IMR-90 (cell line): ENCODE measurements at regions not wholly inside any gene's neighbourhood (a gene's known extent, or its start where the extent isn't known, plus 50 kb on each side); places are given as distances from the start of the nearest gene placed in this dataset.

Experiments
- ATAC-seq: fragments of 200-7000 bp; cut with Tn5 transposase; 2 replicates; pipeline ENCODE4 v1.9.1; 2020; ENCODE audit warnings: low read depth, mild to moderate bottlenecking, moderate library complexity
- BruUV-seq: library from RNA; stranded (reverse); fragments of 400-500 nt; replicated peaks from 2 replicates; lab custom pipeline; 2021; lab: Mats Ljungman, UMichigan
- CTCF ChIA-PET: fragments of 300-600 bp; formaldehyde crosslinking; extraction: SDS; loops from one replicate; lab custom pipeline; 2021; ENCODE audit warnings: antibody characterized with exemption; lab: Yijun Ruan, JAX
- POLR2A ChIA-PET: fragments of 300-600 bp; sonication (Branson Sonifier 250); formaldehyde crosslinking; loops from one replicate; lab custom pipeline; 2022; ENCODE audit warnings: antibody characterized with exemption; ENCODE audit not compliant: unreplicated experiment; lab: Charles Lee
- DNase-seq: peaks from one replicate; pipeline ENCODE4 v3.0.0; 2013
- H2AFZ ChIP-seq: replicated peaks from 2 replicates; pipeline ENCODE3; 2013; ENCODE audit warnings: low read length, mild to moderate bottlenecking; ENCODE audit not compliant: poor library complexity
- H2AK5ac ChIP-seq: 2 replicates; pipeline ENCODE4 v1.6.1; 2013; ENCODE audit warnings: low read depth, low read length, inconsistent platforms
- H2AK9ac ChIP-seq: replicated peaks from 2 replicates; pipeline ENCODE3; 2013; ENCODE audit warnings: mild to moderate bottlenecking, low read depth, low read length, moderate library complexity; ENCODE audit not compliant: poor library complexity
- H2BK120ac ChIP-seq: 2 replicates; pipeline ENCODE4 v1.6.1; 2013; ENCODE audit warnings: low read depth, low read length, inconsistent platforms
- H2BK15ac ChIP-seq: 3 replicates; pipeline ENCODE4 v1.6.1; 2013; ENCODE audit warnings: low read depth, low read length, inconsistent platforms
- H2BK20ac ChIP-seq: 2 replicates; pipeline ENCODE4 v1.6.1; 2013; ENCODE audit warnings: low read depth, mild to moderate bottlenecking, inconsistent platforms, low read length, moderate library complexity
- H2BK5ac ChIP-seq: 2 replicates; pipeline ENCODE4 v1.6.1; 2013; ENCODE audit warnings: mild to moderate bottlenecking, low read depth, low read length, inconsistent platforms; ENCODE audit not compliant: poor library complexity, severe bottlenecking
- H3K14ac ChIP-seq: replicated peaks from 2 replicates; pipeline ENCODE4 v1.6.1; 2013; ENCODE audit warnings: low read depth, low read length, inconsistent platforms
- H3K18ac ChIP-seq: 2 replicates; pipeline ENCODE4 v1.6.1; 2013; ENCODE audit warnings: low read depth, low read length, control low read depth
- H3K23ac ChIP-seq: 2 replicates; pipeline ENCODE4 v1.6.1; 2013; ENCODE audit warnings: low read depth, low read length, inconsistent platforms
- H3K27ac ChIP-seq: 2 replicates; pipeline ENCODE4 v1.5.1; 2013; ENCODE audit warnings: mild to moderate bottlenecking, control low read depth, low read length; ENCODE audit not compliant: insufficient read depth
- H3K27me3 ChIP-seq: 2 replicates; pipeline ENCODE4 v1.6.1; 2013; ENCODE audit warnings: low read length; ENCODE audit not compliant: control insufficient read depth, insufficient read depth
- H3K36me3 ChIP-seq: 2 replicates; pipeline ENCODE4 v1.6.1; 2013; ENCODE audit warnings: low read length, mixed read lengths; ENCODE audit not compliant: control insufficient read depth, insufficient read depth
- H3K4ac ChIP-seq: 2 replicates; pipeline ENCODE4 v1.6.1; 2013; ENCODE audit warnings: low read depth, low read length, inconsistent platforms
- H3K4me1 ChIP-seq: 2 replicates; pipeline ENCODE4 v1.6.1; 2013; ENCODE audit warnings: low read length, mixed read lengths; ENCODE audit not compliant: control insufficient read depth, insufficient read depth
- H3K4me2 ChIP-seq: 2 replicates; pipeline ENCODE4 v1.6.1; 2013; ENCODE audit warnings: low read depth, mild to moderate bottlenecking, control low read depth, low read length, moderate library complexity
- H3K4me3 ChIP-seq: 2 replicates; pipeline ENCODE4 v1.5.1; 2013; ENCODE audit warnings: low read depth, mild to moderate bottlenecking, control low read depth, low read length, moderate library complexity; ENCODE audit not compliant: insufficient read depth
- H3K56ac ChIP-seq: 2 replicates; pipeline ENCODE4 v1.6.1; 2013; ENCODE audit warnings: low read length, inconsistent platforms; ENCODE audit not compliant: insufficient read depth; ENCODE audit errors: extremely low read depth
- H3K79me1 ChIP-seq, 2 experiments: 2 replicates each; pipeline ENCODE4 v1.6.1; 2013; ENCODE audit warnings: low read length in 2 of 2, inconsistent platforms in 1 of 2, low read depth in 1 of 2
- H3K9ac ChIP-seq: 2 replicates; pipeline ENCODE4 v1.6.1; 2013; ENCODE audit warnings: low read depth, low read length, control low read depth
- H3K9me1 ChIP-seq: 2 replicates; pipeline ENCODE4 v1.6.1; 2013; ENCODE audit warnings: low read length, inconsistent platforms; ENCODE audit not compliant: insufficient read depth
- H3K9me3 ChIP-seq: 2 replicates; pipeline ENCODE4 v1.6.1; 2013; ENCODE audit warnings: low read length; ENCODE audit not compliant: control insufficient read depth, insufficient read depth
- H4K20me1 ChIP-seq: 2 replicates; pipeline ENCODE4 v1.6.1; 2013; ENCODE audit warnings: low read length, inconsistent platforms; ENCODE audit not compliant: insufficient read depth
- H4K5ac ChIP-seq: 2 replicates; pipeline ENCODE4 v1.6.1; 2013; ENCODE audit warnings: mild to moderate bottlenecking, low read depth, low read length, control low read depth
- H4K8ac ChIP-seq, 2 experiments: 2 replicates each; pipeline ENCODE4 v1.6.1; 2013; ENCODE audit warnings: low read depth in 2 of 2, low read length in 2 of 2, control low read depth in 1 of 2, inconsistent platforms in 1 of 2
- H4K91ac ChIP-seq: 2 replicates; pipeline ENCODE4 v1.6.1; 2013; ENCODE audit warnings: low read depth, low read length, inconsistent platforms; ENCODE audit not compliant: insufficient read depth
- SMC3 ChIP-seq: fragments of 150-350 bp; IDR thresholded peaks from 2 replicates; pipeline ENCODE4 v1.6.1; 2016; ENCODE audit warnings: low read depth, mild to moderate bottlenecking, antibody characterized with exemption, low read length, moderate library complexity
- WGBS, 2 experiments: methylation state at CpG; one replicate each; pipeline versions ENCODE4 v1.1.5 to v1.1.7; 2013; ENCODE audit warnings: missing lambda C conversion rate in 2 of 2; ENCODE audit not compliant: insufficient read length in 1 of 2; ENCODE audit errors: extremely low coverage in 2 of 2; 5-methylcytosine and 5-hydroxymethylcytosine counted together
- dilution Hi-C: fragments of 300-500 bp; cut with HindIII; formaldehyde crosslinking; loops from one replicate; pipeline ENCODE4 v1.14.3; 2018; ENCODE audit warnings: low sequenced_read_pairs; ENCODE audit not compliant: unreplicated experiment
- in situ Hi-C: fragments of 300-500 bp; cut with MboI; formaldehyde crosslinking; loops from 3 replicates; pipeline ENCODE4 v1.14.3; 2019; ENCODE audit warnings: low sequenced_read_pairs, inconsistent platforms, mixed read lengths
- intact Hi-C: fragments of 100-400 bp; cut with micrococcal nuclease; formaldehyde crosslinking; loops from 2 replicates; pipeline ENCODE4 v1.10.0; 2022

- ATAC-seq (peak; percentile 29; the same call in 1 of the 2 replicates), DNase-seq (no peak)
- no CpG with 5 or more reads among the region's 4 CpGs for WGBS, 2 experiments
- in situ Hi-C loops = no loop called here
- H4K20me1 ChIP-seq = no peaks in the 10 kb centered on the region
- no peak overlapping the region for H3K9ac ChIP-seq
- BruUV-seq = no TSS peak
- H3K9me1 ChIP-seq = 0 out of 2 replicates have a peak, but pooled peaks cover 3% of the 10 kb centered on the region
- no peak overlapping the region for H3K14ac ChIP-seq
- H3K79me1 ChIP-seq = no peaks in the 10 kb centered on the region
- no peak overlapping the region for H4K8ac ChIP-seq
- H2AK5ac ChIP-seq = no peak overlapping the region
- no peak overlapping the region for H3K4me3 ChIP-seq
- H3K9me3 ChIP-seq = no peaks in the 10 kb centered on the region
- H3K27ac ChIP-seq = no peak overlapping the region
- POLR2A ChIA-PET = no interaction called here
- H3K23ac ChIP-seq = no peak overlapping the region
- dilution Hi-C loops = no loop called here
- H4K91ac ChIP-seq = no peak overlapping the region
- H2BK15ac ChIP-seq = no peak overlapping the region
- H3K18ac ChIP-seq = no peak overlapping the region
- intact Hi-C loops = no loop called here
- no peak overlapping the region for H3K4ac ChIP-seq
- H3K56ac ChIP-seq = no peak overlapping the region
- H3K27me3 ChIP-seq = no peaks in the 10 kb centered on the region
- no peak overlapping the region for H2AK9ac ChIP-seq
- H3K36me3 ChIP-seq = peaks cover 2% of the 10 kb centered on the region; the same call in 1 of the 2 replicates
- peaks cover 3% of the 10 kb centered on the region; the same call in 1 of the 2 replicates for H3K4me1 ChIP-seq
- H4K5ac ChIP-seq = no peak overlapping the region
- H2AFZ ChIP-seq = no peak overlapping the region
- no peak overlapping the region for H2BK20ac ChIP-seq
- CTCF ChIA-PET = no interaction called here
- H3K4me2 ChIP-seq = no peak overlapping the region
- H2BK5ac ChIP-seq = no peak overlapping the region
- no peak overlapping the region for H2BK120ac ChIP-seq
- no peak for TF ChIP-seq SMC3
Measured at GRCh38 chr2:54054774-54055173, 60.6 kb upstream of the ACYP2 start.
